ENCODE measurements at regions not wholly inside any gene's neighbourhood (a gene's known extent, or its start where the extent isn't known, plus 50 kb on each side); places are given as distances from the start of the nearest gene placed in this dataset.

DNA sequence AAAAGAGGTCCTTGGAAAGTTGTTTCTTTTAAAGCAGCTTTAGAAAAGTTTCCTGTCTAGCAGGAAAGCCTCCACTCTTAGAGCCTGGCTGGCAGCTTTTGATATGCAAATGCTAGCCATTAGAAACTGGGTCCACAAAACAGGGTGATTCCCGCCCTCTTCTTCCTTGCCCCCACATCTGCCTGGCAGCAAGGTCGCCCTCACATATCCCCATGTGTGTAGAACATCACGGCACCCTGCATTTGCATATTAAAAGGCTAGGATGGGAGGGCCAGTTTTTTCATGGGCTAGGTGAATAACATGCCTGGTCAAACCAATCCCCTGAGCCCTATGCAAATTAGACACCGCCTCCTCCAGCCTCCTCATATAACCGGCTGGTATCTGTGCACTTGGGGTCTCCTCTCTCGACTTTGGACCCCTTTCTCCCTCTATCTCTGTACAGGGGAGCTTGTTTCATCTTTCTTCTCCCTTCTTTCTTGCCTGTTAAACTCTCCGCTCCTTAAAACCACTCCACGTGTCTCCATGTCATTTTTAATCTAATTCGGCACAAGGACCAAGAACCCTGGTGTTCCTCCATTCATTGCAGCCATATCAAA lies 426.8 kb upstream of the CTNND2 start:
- 34% methylated on average over 9 of the region's 9 CpGs; no CpG with 5 or more reads in 1 of the 2 experiments for WGBS, 2 experiments (ENCODE audit: extremely low coverage in 1 of 2, insufficient coverage in 1 of 2, insufficient read length in 1 of 2, insufficient replicate concordance in 2 of 2, low coverage in 1 of 2, low lambda C conversion rate in 2 of 2, missing lambda C conversion rate in 1 of 2)
- peak; percentile 99 for FAIRE-seq
- CTCF ChIA-PET (ENCODE audit: partially characterized antibody): interaction anchor here (1.7 kb wide), 1 partner anchor 58 kb away, joined by 5 read pairs; no protein-coding TSS in a partner anchor
- no peak for TF ChIP-seq TAF1 (IDR thresholded peaks at IDR 0.05; ENCODE audit: low read depth, low read length)
- TF ChIP-seq, protein P1, sequence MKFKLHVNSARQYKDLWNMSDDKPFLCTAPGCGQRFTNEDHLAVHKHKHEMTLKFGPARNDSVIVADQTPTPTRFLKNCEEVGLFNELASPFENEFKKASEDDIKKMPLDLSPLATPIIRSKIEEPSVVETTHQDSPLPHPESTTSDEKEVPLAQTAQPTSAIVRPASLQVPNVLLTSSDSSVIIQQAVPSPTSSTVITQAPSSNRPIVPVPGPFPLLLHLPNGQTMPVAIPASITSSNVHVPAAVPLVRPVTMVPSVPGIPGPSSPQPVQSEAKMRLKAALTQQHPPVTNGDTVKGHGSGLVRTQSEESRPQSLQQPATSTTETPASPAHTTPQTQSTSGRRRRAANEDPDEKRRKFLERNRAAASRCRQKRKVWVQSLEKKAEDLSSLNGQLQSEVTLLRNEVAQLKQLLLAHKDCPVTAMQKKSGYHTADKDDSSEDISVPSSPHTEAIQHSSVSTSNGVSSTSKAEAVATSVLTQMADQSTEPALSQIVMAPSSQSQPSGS (IDR thresholded peaks at IDR 0.05; ENCODE audit: low read length): peak; percentile 60; the same call in 1 of the 2 replicates
- 0 out of 4 replicates have a peak, but pooled peaks of 1 of the 2 experiments have one; percentile 49 for TF ChIP-seq HDAC2 (IDR thresholded peaks at IDR 0.05; ENCODE audit: borderline replicate concordance in 1 of 2, low read depth in 2 of 2, low read length in 2 of 2)
- no peak for TF ChIP-seq BCL11A (IDR thresholded peaks at IDR 0.05; ENCODE audit: low read depth in 2 of 2, low read length in 2 of 2)
- TF ChIP-seq, protein P2, sequence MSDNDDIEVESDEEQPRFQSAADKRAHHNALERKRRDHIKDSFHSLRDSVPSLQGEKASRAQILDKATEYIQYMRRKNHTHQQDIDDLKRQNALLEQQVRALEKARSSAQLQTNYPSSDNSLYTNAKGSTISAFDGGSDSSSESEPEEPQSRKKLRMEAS (IDR thresholded peaks at IDR 0.05): peak; percentile 84
- TF ChIP-seq TEAD4 (IDR thresholded peaks at IDR 0.05; ENCODE audit: low read depth, low read length): no peak
- TF ChIP-seq EP300 (IDR thresholded peaks at IDR 0.05; ENCODE audit: borderline replicate concordance in 1 of 2, low read depth in 2 of 2, low read length in 2 of 2): peak in 1 of 2 experiments; percentile 64; a peak in 1 of 3 replicates
- no peak for TF ChIP-seq KDM5A (IDR thresholded peaks at IDR 0.05; ENCODE audit: low read length)
- TF ChIP-seq YY1 (IDR thresholded peaks at IDR 0.05; ENCODE audit: low read depth, low read length): 0 out of 2 replicates have a peak, but pooled peaks have one; percentile 19

More for the DNA sequence above, 426.8 kb upstream of the CTNND2 start:
- Histone ChIP-seq H3K4me3 (ENCODE audit: extremely low read depth in 1 of 4, insufficient read depth in 2 of 4, low read depth in 3 of 4, low read length in 4 of 4) (peak overlapping the region in 1 of 4 experiments; percentile 38; a peak in 1 of 8 replicates), H2AFZ (ENCODE audit: low read length) (no peak overlapping the region), H3K56ac (replicated peaks; ENCODE audit: insufficient read length, low read depth, low read length) (no peak overlapping the region), H3K9me3 (ENCODE audit: insufficient read depth in 2 of 2, low read depth in 1 of 2, low read length in 1 of 2) (peaks cover 8 to 16% of the 10 kb centered on the region in 2 experiments; a peak in 3 of 4 replicates), H3K4me2 (ENCODE audit: insufficient read depth in 1 of 2, low read depth in 2 of 2, low read length in 2 of 2) (peak overlapping the region in 1 of 2 experiments; percentile 5; a peak in 2 of 4 replicates), H4K20me1 (replicated peaks in 1 of 2; ENCODE audit: control insufficient read depth in 1 of 2, insufficient read depth in 2 of 2, low read length in 2 of 2) (no peaks in the 10 kb centered on the region), H3K27me3 (replicated peaks in 1 of 4; ENCODE audit: control insufficient read depth in 3 of 4, extremely low read depth in 1 of 4, insufficient read depth in 3 of 4, low read length in 3 of 4) (no peaks in the 10 kb centered on the region), H2BK120ac (replicated peaks; ENCODE audit: low read depth, low read length) (peak overlapping the region; percentile 93), H4K5ac (ENCODE audit: insufficient read length, low read depth, low read length) (peak overlapping the region; percentile 96), H4K8ac (ENCODE audit: extremely low read depth, insufficient read depth, low read length) (no peak overlapping the region), H3K9ac (replicated peaks in 1 of 4; ENCODE audit: extremely low read depth in 1 of 4, low read depth in 3 of 4, low read length in 3 of 4) (no peak overlapping the region), H3K4me1 (replicated peaks in 1 of 4; ENCODE audit: control insufficient read depth in 3 of 4, insufficient read depth in 4 of 4, low read length in 3 of 4) (peaks cover 5 to 18% (median 13%) of the 10 kb centered on the region in 4 experiments), H2AK5ac (ENCODE audit: low read depth, low read length) (no peak overlapping the region), H3K23me2 (ENCODE audit: low read depth, low read length) (no peaks in the 10 kb centered on the region), H3K79me1 (ENCODE audit: low read depth, low read length) (no peaks in the 10 kb centered on the region), H3K23ac (ENCODE audit: insufficient read length) (no peak overlapping the region), H2BK15ac (ENCODE audit: low read length) (no peak overlapping the region), H2BK20ac (ENCODE audit: low read length) (no peak overlapping the region), H3K18ac (ENCODE audit: extremely low read depth, low read length) (no peak overlapping the region), H3K4ac (replicated peaks; ENCODE audit: insufficient read length, low read depth, low read length) (peak overlapping the region; percentile 14), H3K27ac (ENCODE audit: low read depth, low read length) (peak overlapping the region; percentile 80; the same call in 1 of the 2 replicates), H3K79me2 (ENCODE audit: control insufficient read depth in 1 of 2, insufficient read depth in 2 of 2, low read length in 2 of 2) (no peaks in the 10 kb centered on the region), H4K91ac (replicated peaks; ENCODE audit: insufficient read length, low read length) (no peak overlapping the region), H2BK5ac (ENCODE audit: low read depth, low read length) (peak overlapping the region; percentile 73; the same call in 1 of the 2 replicates), H3K36me3 (ENCODE audit: control insufficient read depth in 2 of 4, insufficient read depth in 4 of 4, low read length in 3 of 4) (peaks cover 0 to 12% (median 1%) of the 10 kb centered on the region in 4 experiments; a peak in 3 of 8 replicates), H3K14ac (ENCODE audit: insufficient read length) (no peak overlapping the region), H2BK12ac (ENCODE audit: low read depth, low read length) (no peak overlapping the region)
- DNase-seq (ENCODE audit: low read depth in 1 of 2, low spot score in 2 of 2): peak; percentile 63 to 82
- POLR2A ChIA-PET (ENCODE audit: partially characterized antibody): interaction anchor here (0.8 to 4.3 kb wide), 8 partner anchors 9 to 331 kb away, joined by 3 to 35 read pairs (median 4); no protein-coding TSS in a partner anchor

Data from H1 (cell line).